Mucosa of stomach (tissue), 1 donor: ENCODE measurements at regions not wholly inside any gene's neighbourhood (a gene's known extent, or its start where the extent isn't known, plus 50 kb on each side); places are given as distances from the start of the nearest gene placed in this dataset.

Experiments
- H3K27me3 ChIP-seq: one replicate; pipeline ENCODE4 v1.7.0; 2013; ENCODE audit warnings: mild to moderate bottlenecking, low read length; ENCODE audit not compliant: control insufficient read depth, insufficient read depth
- H3K36me3 ChIP-seq: one replicate; pipeline ENCODE4 v1.7.0; 2013; ENCODE audit warnings: low read length; ENCODE audit not compliant: control insufficient read depth, insufficient read depth
- H3K4me1 ChIP-seq: one replicate; pipeline ENCODE4 v1.7.0; 2013; ENCODE audit warnings: mild to moderate bottlenecking, low read length; ENCODE audit not compliant: control insufficient read depth, insufficient read depth
- H3K4me3 ChIP-seq: one replicate; pipeline ENCODE4 v1.7.0; 2013; ENCODE audit warnings: low read length
- H3K9ac ChIP-seq: one replicate; pipeline ENCODE4 v1.7.0; 2013; ENCODE audit warnings: mild to moderate bottlenecking, low read length, moderate library complexity
- H3K9me3 ChIP-seq: one replicate; pipeline ENCODE4 v1.7.0; 2013; ENCODE audit warnings: mild to moderate bottlenecking, low read length, moderate library complexity; ENCODE audit not compliant: control insufficient read depth
- donor health status: Pancreatic carcinoma.

DNA sequence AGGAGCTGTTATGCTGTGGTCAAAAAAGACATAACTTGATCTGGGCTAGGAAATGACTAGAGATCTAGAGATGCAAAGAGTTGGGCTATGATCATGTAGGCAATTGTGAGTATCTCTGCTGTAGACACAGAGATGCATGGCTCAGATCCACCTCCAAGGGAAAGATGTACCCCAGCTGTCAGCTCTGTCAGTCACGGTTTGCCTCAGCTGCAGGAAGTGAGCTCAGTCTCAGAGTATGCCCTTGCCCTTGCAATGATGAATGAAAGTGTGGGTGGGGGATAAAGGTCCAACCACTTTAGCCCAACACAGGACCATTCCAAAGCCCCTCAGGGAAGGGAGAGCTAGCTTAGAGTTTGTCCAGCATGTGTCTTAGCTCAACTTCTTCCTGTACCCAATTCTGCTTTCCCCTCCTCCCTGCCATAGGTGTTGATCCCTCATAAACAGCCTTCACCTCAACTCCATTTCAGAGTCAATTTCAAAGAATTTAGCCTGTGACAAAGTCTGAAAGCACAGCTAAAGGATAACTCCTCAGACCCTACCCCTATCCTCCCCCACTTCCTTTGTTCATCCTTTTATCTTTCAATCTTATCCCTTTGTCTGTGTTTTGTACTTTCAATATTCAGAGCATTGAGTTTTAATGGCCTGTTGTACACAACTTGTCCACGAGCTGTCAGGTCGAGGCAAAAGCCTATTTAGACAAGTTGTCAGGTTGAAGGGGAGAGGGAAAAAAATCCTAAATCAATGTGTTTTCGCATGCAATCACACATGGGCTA lies 90.6 kb downstream of the MID1IP1 start:
- Histone ChIP-seq H3K9me3 (no peaks in the 10 kb centered on the region), H3K4me3 (no peak overlapping the region), H3K4me1 (peaks cover 5% of the 10 kb centered on the region), H3K36me3 (no peaks in the 10 kb centered on the region), H3K9ac (no peak overlapping the region), H3K27me3 (no peaks in the 10 kb centered on the region)

DNA sequence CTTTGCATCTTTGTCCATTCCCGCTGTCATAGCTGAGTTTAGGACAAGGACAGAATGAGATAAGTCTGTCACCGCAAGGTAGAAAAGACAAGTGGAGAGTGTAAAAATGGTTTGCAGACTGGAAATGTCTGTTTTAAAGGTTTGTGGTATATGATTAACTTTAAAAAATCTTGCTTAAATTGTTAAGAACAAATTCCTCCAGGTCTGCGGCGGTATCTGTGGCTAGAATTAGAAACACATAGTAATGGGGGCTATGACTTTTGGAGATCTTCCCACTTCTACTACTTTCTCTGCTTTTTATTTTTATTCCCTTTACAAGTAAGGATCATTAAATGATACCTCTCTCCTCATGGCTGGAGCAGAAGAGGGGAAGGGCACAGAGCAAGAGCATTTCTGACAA lies 92.2 kb downstream of the MID1IP1 start:
- H3K4me1 ChIP-seq, result peaks cover 5% of the 10 kb centered on the region
- no peak overlapping the region for H3K4me3 ChIP-seq
- H3K9me3 ChIP-seq, result no peaks in the 10 kb centered on the region
- no peaks in the 10 kb centered on the region for H3K36me3 ChIP-seq
- no peaks in the 10 kb centered on the region for H3K27me3 ChIP-seq
- no peak overlapping the region for H3K9ac ChIP-seq

DNA sequence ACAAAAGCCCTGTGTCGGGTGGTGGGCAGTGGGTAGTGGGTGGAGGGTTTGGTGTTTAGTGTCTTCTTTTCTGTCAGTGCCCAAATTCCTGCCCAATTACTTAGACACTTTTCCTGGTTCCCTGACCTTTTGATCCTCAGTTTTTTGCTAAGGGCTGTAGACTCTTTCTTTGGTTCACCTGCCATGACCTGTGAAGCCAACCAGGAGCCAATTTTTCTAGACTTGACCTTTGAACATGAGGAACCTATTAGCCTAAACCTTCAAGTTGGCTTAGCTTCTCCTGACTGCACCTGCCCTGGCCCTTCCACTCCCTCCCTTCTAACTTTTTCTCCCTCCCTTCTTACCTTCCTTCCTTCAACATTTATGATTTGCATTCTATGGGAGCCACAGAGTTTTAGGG lies 94.5 kb downstream of the MID1IP1 start:
- no peak overlapping the region for H3K9ac ChIP-seq
- peaks cover 5% of the 10 kb centered on the region for H3K4me1 ChIP-seq
- no peaks in the 10 kb centered on the region for H3K9me3 ChIP-seq
- H3K36me3 ChIP-seq, result no peaks in the 10 kb centered on the region
- no peaks in the 10 kb centered on the region for H3K27me3 ChIP-seq
- no peak overlapping the region for H3K4me3 ChIP-seq

DNA sequence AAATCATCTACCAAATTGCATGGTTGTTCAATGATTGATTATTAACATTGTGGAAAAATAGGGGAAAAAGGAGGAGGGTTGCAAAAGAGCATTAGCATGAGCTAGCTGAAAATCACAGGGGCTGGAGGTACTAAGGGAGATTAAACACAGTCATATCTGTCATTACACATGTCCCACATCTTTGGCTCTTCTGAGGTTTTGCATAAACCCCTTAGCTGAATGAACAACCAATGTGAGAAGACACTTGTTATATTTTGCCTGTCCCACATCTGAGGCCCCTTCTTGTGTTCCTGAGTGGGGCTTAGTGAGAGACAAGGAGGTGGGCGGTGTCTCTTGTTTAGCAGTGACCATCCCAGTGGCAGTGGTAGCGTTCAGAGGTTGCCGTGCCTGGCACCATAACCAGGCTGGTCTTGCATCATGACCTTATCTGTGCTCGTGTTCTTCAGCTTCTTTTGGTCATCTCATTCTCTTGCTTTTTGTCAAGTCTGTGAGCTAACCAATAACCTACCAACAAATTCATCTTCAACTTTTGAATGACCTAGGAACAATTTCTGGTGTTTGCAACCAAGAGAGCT lies 95.6 kb downstream of the MID1IP1 start:
- H3K9me3 ChIP-seq, result no peaks in the 10 kb centered on the region
- H3K4me1 ChIP-seq, result peaks cover 5% of the 10 kb centered on the region
- no peak overlapping the region for H3K4me3 ChIP-seq
- H3K9ac ChIP-seq, result no peak overlapping the region
- no peaks in the 10 kb centered on the region for H3K36me3 ChIP-seq
- H3K27me3 ChIP-seq, result no peaks in the 10 kb centered on the region

DNA sequence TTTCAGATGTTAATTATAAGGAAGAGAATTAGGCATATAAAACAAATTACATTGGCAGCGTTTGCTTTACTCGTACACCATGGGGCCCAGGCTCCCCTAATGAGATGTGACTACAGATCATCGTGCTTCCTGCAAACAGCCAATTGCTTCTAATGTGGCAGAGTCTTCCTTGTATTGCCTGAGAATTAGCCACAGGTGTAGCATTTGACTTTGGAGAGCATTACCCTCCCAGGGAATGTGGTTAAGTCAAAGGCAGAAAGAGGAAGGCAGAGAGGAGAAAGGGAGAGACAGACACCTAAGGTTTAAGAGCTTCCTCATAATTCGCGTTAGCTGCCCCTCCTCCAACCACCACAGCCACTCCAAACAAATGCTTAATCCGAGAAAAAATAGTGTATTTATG lies 97.0 kb downstream of the MID1IP1 start:
- Histone ChIP-seq H3K4me1 (peaks cover 5% of the 10 kb centered on the region), H3K9me3 (no peaks in the 10 kb centered on the region), H3K36me3 (no peaks in the 10 kb centered on the region), H3K27me3 (no peaks in the 10 kb centered on the region), H3K4me3 (no peak overlapping the region), H3K9ac (no peak overlapping the region)

DNA sequence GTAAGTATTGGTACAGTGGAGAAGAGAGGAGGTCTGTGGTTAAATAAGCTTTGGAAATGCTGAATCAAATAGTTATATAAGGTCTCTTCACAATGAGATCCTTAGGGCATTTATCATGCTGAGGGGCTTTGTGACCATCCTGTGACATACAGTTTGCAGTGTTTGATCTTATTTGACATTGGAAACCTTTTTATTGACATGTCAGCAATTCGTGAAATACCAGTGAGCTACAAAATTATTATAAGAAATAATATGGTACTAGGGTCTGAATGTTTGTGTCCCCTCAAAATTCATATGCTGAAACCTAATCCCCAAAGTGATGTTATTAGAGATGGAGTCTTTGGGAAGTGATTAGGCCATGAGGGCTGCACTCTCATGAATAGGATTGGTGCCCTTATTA lies 98.4 kb downstream of the MID1IP1 start:
- Histone ChIP-seq H3K36me3 (no peaks in the 10 kb centered on the region), H3K9me3 (no peaks in the 10 kb centered on the region), H3K4me1 (peaks cover 5% of the 10 kb centered on the region), H3K4me3 (no peak overlapping the region), H3K27me3 (no peaks in the 10 kb centered on the region), H3K9ac (no peak overlapping the region)

DNA sequence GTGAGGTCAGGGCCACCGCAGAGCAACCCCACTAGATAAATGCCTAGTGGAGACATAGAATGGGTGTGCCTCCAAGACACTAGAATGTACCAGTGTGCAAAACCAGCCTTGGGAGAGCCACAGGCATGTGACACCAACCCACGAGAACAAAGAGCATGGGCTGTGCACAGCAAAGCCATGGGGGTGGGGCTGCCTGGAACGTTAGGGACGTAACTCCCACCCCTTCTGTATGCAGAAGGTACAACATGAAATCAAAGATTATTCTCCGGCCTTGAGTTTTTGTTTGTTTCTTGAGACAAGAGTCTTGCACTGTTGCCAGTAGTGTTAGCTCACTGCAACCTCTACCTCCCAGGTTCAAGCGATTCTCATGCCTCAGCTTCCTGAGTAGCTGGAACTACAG lies 99.5 kb downstream of the MID1IP1 start:
- no peak overlapping the region for H3K4me3 ChIP-seq
- no peak overlapping the region for H3K9ac ChIP-seq
- no peaks in the 10 kb centered on the region for H3K9me3 ChIP-seq
- H3K36me3 ChIP-seq, result no peaks in the 10 kb centered on the region
- no peaks in the 10 kb centered on the region for H3K27me3 ChIP-seq
- peaks cover 3% of the 10 kb centered on the region for H3K4me1 ChIP-seq

DNA sequence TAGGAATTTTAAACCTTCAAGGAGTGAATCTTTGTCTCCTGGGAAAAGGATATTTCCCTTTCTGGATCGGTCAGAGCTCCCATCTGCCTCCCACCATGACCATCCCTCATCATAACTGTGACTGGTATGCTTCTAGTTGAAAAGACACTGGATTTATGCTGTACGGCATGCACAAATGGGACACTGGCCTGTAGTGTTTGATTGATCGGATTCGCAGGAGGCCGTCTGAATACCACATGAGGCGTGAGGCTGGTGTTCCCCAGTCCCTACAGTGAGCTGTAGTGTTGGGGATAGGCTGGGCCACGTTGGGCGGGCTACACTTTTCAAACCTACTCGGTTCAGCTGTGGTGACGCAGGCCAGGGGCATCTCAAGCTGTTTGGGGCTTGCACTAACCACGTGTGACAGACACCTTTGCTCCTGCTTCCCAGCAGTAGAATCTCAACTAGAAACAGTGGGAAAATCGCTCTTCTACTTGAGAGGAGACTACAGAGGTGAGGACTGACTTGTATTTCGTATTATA lies 101.8 kb downstream of the MID1IP1 start:
- no peak overlapping the region for H3K4me3 ChIP-seq

DNA sequence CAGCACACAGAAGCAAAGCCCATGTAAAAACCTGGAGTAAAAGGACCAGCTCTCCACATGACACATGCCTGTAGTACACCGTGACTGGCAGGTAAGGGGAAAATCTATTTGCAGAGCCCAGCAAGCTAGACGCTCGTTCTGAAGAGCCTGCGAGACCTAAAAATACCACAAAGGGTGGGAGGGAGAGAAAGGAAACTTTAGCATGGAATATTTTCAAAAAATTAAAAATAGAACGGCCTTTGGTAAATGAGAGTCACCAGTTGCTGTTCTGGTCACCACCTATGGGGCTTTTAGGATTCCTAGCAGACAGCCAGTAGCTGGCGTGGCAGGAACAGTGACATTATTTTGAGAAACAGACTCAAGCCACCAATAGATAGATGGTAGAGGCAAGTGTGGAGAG lies 115.5 kb downstream of the MID1IP1 start:
- H3K27me3 ChIP-seq, result no peaks in the 10 kb centered on the region
- H3K4me3 ChIP-seq, result no peak overlapping the region
- H3K36me3 ChIP-seq, result no peaks in the 10 kb centered on the region
- H3K9ac ChIP-seq, result no peak overlapping the region
- H3K9me3 ChIP-seq, result no peaks in the 10 kb centered on the region
- no peaks in the 10 kb centered on the region for H3K4me1 ChIP-seq

More for the DNA sequence above, 101.8 kb downstream of the MID1IP1 start:
- Histone ChIP-seq H3K9ac (no peak overlapping the region), H3K4me1 (no peaks in the 10 kb centered on the region), H3K36me3 (no peaks in the 10 kb centered on the region), H3K27me3 (no peaks in the 10 kb centered on the region), H3K9me3 (no peaks in the 10 kb centered on the region)

DNA sequence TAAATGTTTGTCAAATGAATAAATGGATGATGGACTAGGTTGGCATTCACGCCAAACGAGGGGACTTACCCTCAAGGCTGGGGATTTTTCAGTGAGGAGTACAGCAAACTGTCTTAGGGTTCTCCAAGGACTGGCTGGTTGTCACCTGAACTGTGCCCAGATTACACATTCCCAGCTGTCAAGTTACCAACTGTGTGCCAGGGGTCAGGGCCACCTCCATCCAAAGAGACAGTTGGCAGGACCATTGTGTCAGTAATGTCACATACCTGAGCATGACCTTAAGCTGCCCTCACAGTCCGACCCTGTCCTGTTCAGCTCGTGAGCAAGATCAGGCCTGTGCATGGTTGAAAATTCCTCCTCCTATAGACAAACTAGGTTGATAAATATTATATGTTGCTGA lies 116.7 kb downstream of the MID1IP1 start:
- no peak overlapping the region for H3K9ac ChIP-seq
- H3K9me3 ChIP-seq, result no peaks in the 10 kb centered on the region
- no peak overlapping the region for H3K4me3 ChIP-seq
- H3K27me3 ChIP-seq, result no peaks in the 10 kb centered on the region
- H3K36me3 ChIP-seq, result no peaks in the 10 kb centered on the region
- H3K4me1 ChIP-seq, result no peaks in the 10 kb centered on the region

DNA sequence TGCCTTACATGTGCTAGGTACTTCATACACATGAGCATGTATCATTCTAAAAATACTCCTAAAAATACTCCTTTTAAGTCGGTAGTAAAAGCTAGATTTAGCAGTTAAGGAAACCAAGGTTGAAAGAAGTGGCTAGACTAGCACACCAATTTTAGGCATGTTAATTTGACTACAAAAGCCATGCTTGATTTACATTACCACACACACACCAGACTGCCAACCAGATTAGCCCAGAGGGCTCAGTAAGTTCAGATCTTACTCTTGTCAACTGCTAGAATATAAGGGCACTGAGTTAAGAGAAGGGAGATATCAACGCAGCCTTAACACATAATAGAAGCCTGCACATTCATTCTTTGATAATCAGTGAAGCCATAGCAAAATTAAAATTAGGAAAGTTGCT lies 117.9 kb downstream of the MID1IP1 start:
- no peak overlapping the region for H3K4me3 ChIP-seq
- no peaks in the 10 kb centered on the region for H3K9me3 ChIP-seq
- no peak overlapping the region for H3K9ac ChIP-seq
- no peaks in the 10 kb centered on the region for H3K27me3 ChIP-seq
- H3K36me3 ChIP-seq, result no peaks in the 10 kb centered on the region
- H3K4me1 ChIP-seq, result no peaks in the 10 kb centered on the region

DNA sequence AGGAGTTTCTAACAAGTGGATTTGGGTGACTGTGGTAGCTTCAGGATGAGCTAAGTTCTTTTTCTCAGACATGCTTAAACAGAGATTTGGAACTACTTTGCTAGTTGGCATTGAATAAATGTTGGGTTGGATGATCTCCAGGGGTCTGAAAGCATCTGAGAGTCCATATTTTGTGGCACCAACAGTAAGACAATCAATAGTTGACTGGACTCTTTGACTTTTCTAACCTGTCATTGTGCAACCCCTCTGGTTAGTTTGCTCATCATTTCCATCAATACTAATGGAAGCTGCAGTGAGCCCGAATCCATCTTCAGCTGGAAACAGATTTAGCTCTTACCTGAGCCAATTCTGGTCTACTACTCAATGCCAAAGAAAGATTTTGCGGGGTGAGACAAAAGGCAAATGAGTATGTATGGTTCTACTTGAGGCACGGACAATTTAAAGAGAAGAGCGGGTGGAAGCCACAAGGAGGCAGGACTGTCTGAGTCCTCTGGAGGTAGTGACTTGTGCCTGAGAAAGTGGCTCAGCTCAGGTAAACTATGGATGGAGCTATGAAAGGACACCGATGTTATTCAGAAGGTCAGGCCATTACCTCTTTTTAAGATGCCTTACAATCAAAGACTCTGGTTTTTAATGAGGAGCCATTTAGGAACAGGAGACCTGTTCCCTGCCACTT lies 118.7 kb downstream of the MID1IP1 start:
- Histone ChIP-seq H3K9ac (no peak overlapping the region), H3K27me3 (no peaks in the 10 kb centered on the region), H3K4me3 (no peak overlapping the region), H3K36me3 (no peaks in the 10 kb centered on the region), H3K9me3 (no peaks in the 10 kb centered on the region), H3K4me1 (no peaks in the 10 kb centered on the region)
